H9 (cell line): ENCODE measurements at regions not wholly inside any gene's neighbourhood (a gene's known extent, or its start where the extent isn't known, plus 50 kb on each side); places are given as distances from the start of the nearest gene placed in this dataset.

Experiments
- DNase-seq: peaks from one replicate; pipeline ENCODE4 v3.0.0-alpha.2; 2017
- H2AFZ ChIP-seq: one replicate; pipeline ENCODE4 v1.6.1; 2013; ENCODE audit warnings: mild to moderate bottlenecking, low read length, control low read depth, moderate library complexity
- H2AK5ac ChIP-seq: 2 replicates; pipeline ENCODE4 v1.6.1; 2013; ENCODE audit warnings: low read length, control low read depth, mixed read lengths; ENCODE audit not compliant: insufficient read length
- H2BK120ac ChIP-seq: one replicate; pipeline ENCODE4 v1.6.1; 2013; ENCODE audit warnings: low read depth, mild to moderate bottlenecking, low read length, control low read depth, inconsistent platforms; ENCODE audit not compliant: poor library complexity, severe bottlenecking
- H2BK12ac ChIP-seq: 2 replicates; pipeline ENCODE4 v1.6.1; 2013; ENCODE audit warnings: low read length, control low read depth, mixed read lengths, low read depth; ENCODE audit not compliant: insufficient read length
- H2BK15ac ChIP-seq: 2 replicates; pipeline ENCODE4 v1.6.1; 2013; ENCODE audit warnings: low read depth, low read length, control low read depth
- H2BK20ac ChIP-seq: one replicate; pipeline ENCODE4 v1.6.1; 2013; ENCODE audit warnings: low read depth, mild to moderate bottlenecking, low read length, control low read depth, inconsistent platforms; ENCODE audit not compliant: poor library complexity, severe bottlenecking
- H2BK5ac ChIP-seq: 2 replicates; pipeline ENCODE4 v1.6.1; 2013; ENCODE audit warnings: low read length, control low read depth, mixed read lengths; ENCODE audit not compliant: insufficient read length
- H3K14ac ChIP-seq: 2 replicates; pipeline ENCODE4 v1.6.1; 2013; ENCODE audit warnings: low read length, control low read depth; ENCODE audit not compliant: insufficient read depth
- H3K18ac ChIP-seq: 2 replicates; pipeline ENCODE4 v1.6.1; 2013; ENCODE audit warnings: low read depth, mild to moderate bottlenecking, mixed read lengths, low read length, control low read depth; ENCODE audit not compliant: insufficient read length
- H3K23ac ChIP-seq: 2 replicates; pipeline ENCODE4 v1.6.1; 2013; ENCODE audit warnings: low read length, control low read depth, mixed read lengths, low read depth; ENCODE audit not compliant: insufficient read length
- H3K23me2 ChIP-seq: 2 replicates; pipeline ENCODE4 v1.6.1; 2013; ENCODE audit warnings: low read depth, mild to moderate bottlenecking, mixed read lengths, low read length, control low read depth; ENCODE audit not compliant: insufficient read length, poor library complexity, severe bottlenecking
- H3K27ac ChIP-seq: 2 replicates; pipeline ENCODE4 v1.5.1; 2013; ENCODE audit warnings: low read length, control low read depth, mixed read lengths, low read depth; ENCODE audit not compliant: insufficient read length
- H3K27me3 ChIP-seq: 2 replicates; pipeline ENCODE4 v1.6.1; 2013; ENCODE audit warnings: low read length, control low read depth, inconsistent platforms; ENCODE audit not compliant: insufficient read depth
- H3K4ac ChIP-seq: 2 replicates; pipeline ENCODE4 v1.6.1; 2013; ENCODE audit warnings: low read depth, mild to moderate bottlenecking, control low read depth, inconsistent platforms, low read length, moderate library complexity
- H3K4me1 ChIP-seq: 2 replicates; pipeline ENCODE4 v1.6.1; 2013; ENCODE audit warnings: low read length, control low read depth, inconsistent platforms; ENCODE audit not compliant: insufficient read depth
- H3K4me2 ChIP-seq: 2 replicates; pipeline ENCODE4 v1.6.1; 2013; ENCODE audit warnings: low read length, control low read depth, mixed read lengths; ENCODE audit not compliant: insufficient read length, insufficient read depth
- H3K56ac ChIP-seq: 2 replicates; pipeline ENCODE4 v1.6.1; 2013; ENCODE audit warnings: low read depth, mild to moderate bottlenecking, mixed read lengths, low read length, control low read depth; ENCODE audit not compliant: insufficient read length
- H3K79me1 ChIP-seq: 2 replicates; pipeline ENCODE4 v1.6.1; 2013; ENCODE audit warnings: low read depth, mild to moderate bottlenecking, moderate library complexity, low read length, control low read depth, inconsistent platforms; ENCODE audit not compliant: insufficient read depth, poor library complexity, severe bottlenecking
- H3K79me2 ChIP-seq: 2 replicates; pipeline ENCODE4 v1.6.1; 2013; ENCODE audit warnings: low read length, control low read depth, inconsistent platforms; ENCODE audit not compliant: insufficient read depth
- H3K9ac ChIP-seq: 2 replicates; pipeline ENCODE4 v1.6.1; 2013; ENCODE audit warnings: low read length, control low read depth, mixed read lengths; ENCODE audit not compliant: insufficient read length; ENCODE audit errors: extremely low read depth
- H3K9me3 ChIP-seq: one replicate; pipeline ENCODE4 v1.6.1; 2013; ENCODE audit warnings: low read depth, low read length, inconsistent platforms; ENCODE audit not compliant: control insufficient read depth
- H3T11ph ChIP-seq: one replicate; pipeline ENCODE4 v1.6.1; 2013; ENCODE audit warnings: mild to moderate bottlenecking, low read length, control low read depth, inconsistent platforms
- H4K20me1 ChIP-seq: one replicate; pipeline ENCODE4 v1.6.1; 2013; ENCODE audit not compliant: control insufficient read depth, insufficient read length, insufficient read depth
- H4K5ac ChIP-seq: 2 replicates; pipeline ENCODE4 v1.6.1; 2013; ENCODE audit warnings: low read depth, mild to moderate bottlenecking, mixed read lengths, low read length, control low read depth; ENCODE audit not compliant: insufficient read length
- H4K8ac ChIP-seq: replicated peaks from 2 replicates; pipeline ENCODE4 v1.6.1; 2013; ENCODE audit warnings: low read length, control low read depth, mixed read lengths, low read depth; ENCODE audit not compliant: insufficient read length
- H4K91ac ChIP-seq: 2 replicates; pipeline ENCODE4 v1.6.1; 2013; ENCODE audit warnings: low read depth, mild to moderate bottlenecking, moderate library complexity, mixed read lengths, low read length, control low read depth; ENCODE audit not compliant: insufficient read length
- H3K27ac Mint-ChIP-seq, 3 experiments: 2 replicates in 2 of 3; 3 replicates in 1 of 3; pipeline ENCODE4 v1.8.0; 2020 to 2021; ENCODE audit warnings: mixed read lengths in 3 of 3, mild to moderate bottlenecking in 1 of 3, moderate library complexity in 1 of 3
- H3K27me3 Mint-ChIP-seq: 2 replicates; pipeline ENCODE4 v1.8.0; 2021; ENCODE audit warnings: low read depth, mild to moderate bottlenecking, moderate library complexity, mixed read lengths
- H3K36me3 Mint-ChIP-seq, 3 experiments: 2 replicates in 2 of 3; 3 replicates in 1 of 3; pipeline ENCODE4 v1.8.0; 2020 to 2021; ENCODE audit warnings: low read depth in 3 of 3, mixed read lengths in 3 of 3; ENCODE audit not compliant: insufficient read depth in 1 of 3
- H3K4me1 Mint-ChIP-seq, 2 experiments: 2 replicates each; pipeline ENCODE4 v1.8.0; 2020; ENCODE audit warnings: mixed read lengths in 2 of 2
- H3K4me3 Mint-ChIP-seq, 2 experiments: 2 replicates in 1 of 2; 3 replicates in 1 of 2; pipeline ENCODE4 v1.8.0; 2020 to 2021; ENCODE audit warnings: mild to moderate bottlenecking in 2 of 2, mixed read lengths in 2 of 2, moderate library complexity in 1 of 2
- H3K9me3 Mint-ChIP-seq, 2 experiments: 2 replicates in 1 of 2; 3 replicates in 1 of 2; pipeline ENCODE4 v1.8.0; 2020; ENCODE audit warnings: mild to moderate bottlenecking in 2 of 2, mixed read lengths in 2 of 2, moderate library complexity in 1 of 2
- WGBS: extraction: QIAGEN DNeasy Blood & Tissue Kit; methylation state at CpG from one replicate; pipeline ENCODE4 v1.1.7; 2013; ENCODE audit warnings: missing lambda C conversion rate, low lambda C conversion rate, mixed read lengths; ENCODE audit not compliant: insufficient read length; ENCODE audit errors: extremely low coverage; 5-methylcytosine and 5-hydroxymethylcytosine counted together
- TF ChIP-seq, protein P1 (sequence below): fragments of 200-600 bp; sonication (generic); conservative IDR thresholded peaks from 3 replicates; pipeline ENCODE4 v1.8.0; 2021; ENCODE audit warnings: antibody characterized with exemption, mild to moderate bottlenecking

DNA sequence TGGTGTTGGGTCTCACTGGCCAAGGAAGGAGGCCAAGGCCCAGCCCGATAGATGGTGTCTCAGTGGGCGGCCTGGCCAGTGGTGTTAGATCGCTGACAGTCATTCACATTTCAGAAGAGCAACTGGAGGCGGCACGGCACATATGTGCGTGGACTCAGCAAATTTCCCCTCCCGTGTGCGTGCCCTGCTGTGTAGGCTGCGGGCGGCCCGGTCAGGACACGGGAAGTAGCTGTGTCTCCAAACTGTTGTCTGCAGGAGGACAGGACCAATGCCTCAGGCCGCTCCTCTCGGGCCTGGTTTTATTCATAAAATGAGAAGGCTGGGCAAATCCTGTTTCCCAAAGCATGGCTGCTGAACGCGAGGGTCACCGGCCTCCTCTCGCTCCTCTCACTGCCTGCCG lies 711.7 kb downstream of the BRD1 start:
- H3K27me3 ChIP-seq = no peaks in the 10 kb centered on the region
- peak; percentile 24 for DNase-seq
- H3K56ac ChIP-seq = no peak overlapping the region
- H3K14ac ChIP-seq = no peak overlapping the region
- no peaks in the 10 kb centered on the region for H3K9me3 ChIP-seq
- Mint-ChIP-seq H3K4me3 (no peak overlapping the region), H3K4me1 (peaks cover 23% of the 10 kb centered on the region in 2 experiments), H3K36me3 (no peaks in the 10 kb centered on the region), H3K27ac (peak overlapping the region in 2 of 3 experiments; percentile 62 to 77; a peak in 2 of 7 replicates), H3K9me3 (no peaks in the 10 kb centered on the region), H3K27me3 (peaks cover 3% of the 10 kb centered on the region)
- H3K9ac ChIP-seq = no peak overlapping the region
- no peak overlapping the region for H3K18ac ChIP-seq
- H2AK5ac ChIP-seq = no peak overlapping the region
- no peaks in the 10 kb centered on the region for H3K23me2 ChIP-seq
- no peak overlapping the region for H2BK120ac ChIP-seq
- no peak overlapping the region for H3T11ph ChIP-seq
- no peak overlapping the region for H3K4me2 ChIP-seq
- no peak overlapping the region for H4K5ac ChIP-seq
- H3K4ac ChIP-seq = no peak overlapping the region
- H4K20me1 ChIP-seq = no peaks in the 10 kb centered on the region
- H3K79me1 ChIP-seq = no peaks in the 10 kb centered on the region
- H4K8ac ChIP-seq = no peak overlapping the region
- no peak overlapping the region for H2BK15ac ChIP-seq
- H2BK20ac ChIP-seq = no peak overlapping the region
- no peak overlapping the region for H2AFZ ChIP-seq
- H3K27ac ChIP-seq = no peak overlapping the region
- H3K79me2 ChIP-seq = no peaks in the 10 kb centered on the region
- H2BK12ac ChIP-seq = no peak overlapping the region
- H2BK5ac ChIP-seq = no peak overlapping the region
- H3K23ac ChIP-seq = no peak overlapping the region
- WGBS = no CpG with 5 or more reads among the region's 19 CpGs
- peaks cover 4% of the 10 kb centered on the region; the same call in 1 of the 2 replicates for H3K4me1 ChIP-seq
- H4K91ac ChIP-seq = no peak overlapping the region
- TF ChIP-seq, protein P1, sequence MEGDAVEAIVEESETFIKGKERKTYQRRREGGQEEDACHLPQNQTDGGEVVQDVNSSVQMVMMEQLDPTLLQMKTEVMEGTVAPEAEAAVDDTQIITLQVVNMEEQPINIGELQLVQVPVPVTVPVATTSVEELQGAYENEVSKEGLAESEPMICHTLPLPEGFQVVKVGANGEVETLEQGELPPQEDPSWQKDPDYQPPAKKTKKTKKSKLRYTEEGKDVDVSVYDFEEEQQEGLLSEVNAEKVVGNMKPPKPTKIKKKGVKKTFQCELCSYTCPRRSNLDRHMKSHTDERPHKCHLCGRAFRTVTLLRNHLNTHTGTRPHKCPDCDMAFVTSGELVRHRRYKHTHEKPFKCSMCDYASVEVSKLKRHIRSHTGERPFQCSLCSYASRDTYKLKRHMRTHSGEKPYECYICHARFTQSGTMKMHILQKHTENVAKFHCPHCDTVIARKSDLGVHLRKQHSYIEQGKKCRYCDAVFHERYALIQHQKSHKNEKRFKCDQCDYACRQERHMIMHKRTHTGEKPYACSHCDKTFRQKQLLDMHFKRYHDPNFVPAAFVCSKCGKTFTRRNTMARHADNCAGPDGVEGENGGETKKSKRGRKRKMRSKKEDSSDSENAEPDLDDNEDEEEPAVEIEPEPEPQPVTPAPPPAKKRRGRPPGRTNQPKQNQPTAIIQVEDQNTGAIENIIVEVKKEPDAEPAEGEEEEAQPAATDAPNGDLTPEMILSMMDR = no peak
